HG02973 (cell line): ENCODE measurements at regions not wholly inside any gene's neighbourhood (a gene's known extent, or its start where the extent isn't known, plus 50 kb on each side); places are given as distances from the start of the nearest gene placed in this dataset.
"Not testable (repeated sequence)": the region's sequence is repeated elsewhere in the genome, so short reads cannot be mapped to it uniquely, and the experiment has no call there.

Experiments
- ATAC-seq: cut with Tn5 transposase; IDR thresholded peaks from one replicate; pipeline ENCODE4 v1.9.1; 2021; ENCODE audit warnings: moderate library complexity; ENCODE audit not compliant: unreplicated experiment

DNA sequence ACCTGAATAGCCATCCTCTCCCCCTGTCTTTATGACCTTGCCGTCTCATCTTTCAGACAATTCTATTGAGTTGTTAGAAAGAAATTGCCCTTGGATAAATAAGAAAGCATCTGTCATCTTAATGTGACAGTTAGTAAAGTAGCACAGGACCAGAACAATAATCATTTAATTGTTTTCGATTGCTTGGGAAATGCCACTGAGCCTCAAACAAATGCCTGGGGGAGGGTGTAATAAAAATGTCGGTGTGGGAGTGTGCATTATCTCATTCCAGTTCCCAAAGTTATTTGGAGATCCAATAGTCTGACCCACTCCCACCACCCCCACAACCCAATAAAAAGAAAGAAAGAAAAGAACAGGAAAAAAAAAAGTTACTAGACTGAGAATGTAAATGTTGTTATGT is 509.3 kb upstream of the LRRC7 start:
- no peak for ATAC-seq

DNA sequence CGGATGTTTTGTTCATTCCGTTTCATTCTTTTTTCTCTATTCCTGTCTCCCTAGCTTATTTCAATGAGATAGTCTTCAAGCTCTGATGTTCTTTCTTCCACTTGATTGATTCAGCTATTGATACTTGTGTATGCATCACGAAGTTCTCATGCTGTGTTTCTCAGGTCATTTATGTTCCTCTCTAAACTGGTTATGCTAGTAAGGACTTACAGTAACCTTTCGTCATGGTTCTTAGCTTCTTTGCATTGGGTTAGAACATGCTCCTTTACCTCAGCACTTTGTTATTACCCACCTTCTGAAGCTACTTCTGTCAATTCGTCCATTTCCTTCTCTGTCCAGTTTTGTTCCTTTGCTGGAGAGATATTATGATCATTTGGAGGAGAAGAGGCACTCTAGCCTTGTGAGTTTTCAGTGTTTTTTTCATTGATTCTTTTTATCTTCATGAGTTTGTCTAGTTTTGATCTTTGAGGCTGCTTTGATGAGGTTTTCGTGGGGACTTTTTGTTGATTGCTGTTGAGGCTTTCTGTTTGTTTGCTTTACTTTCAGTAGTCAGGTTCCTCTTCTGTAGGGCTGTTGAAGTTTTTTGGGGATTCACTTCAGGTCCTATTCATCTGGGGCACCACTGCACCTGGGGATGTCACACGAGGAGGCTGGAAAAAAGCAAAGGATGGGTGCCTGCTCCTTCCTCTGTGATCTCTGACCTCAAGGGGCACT is 496.9 kb upstream of the LRRC7 start:
- ATAC-seq, result no peak

DNA sequence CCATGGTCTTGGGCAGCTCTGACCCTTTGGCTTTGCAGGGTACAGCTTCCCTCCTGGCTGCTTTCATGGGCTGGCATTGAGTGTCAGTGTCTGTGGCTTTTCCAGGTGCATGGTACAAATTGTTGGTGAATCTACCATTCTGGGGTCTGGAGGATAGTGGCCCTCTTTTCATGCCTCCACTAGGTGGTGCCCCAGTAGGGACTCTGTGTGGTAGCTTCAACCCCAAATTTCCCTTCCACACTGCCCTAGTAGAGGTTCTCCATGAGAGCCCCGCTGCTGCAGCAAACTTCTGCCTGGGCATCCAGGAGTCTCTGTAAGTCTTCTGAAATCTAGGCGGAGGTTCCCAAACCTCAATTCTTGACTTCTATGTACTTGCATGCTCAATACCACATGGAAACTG is 494.5 kb upstream of the LRRC7 start:
- no peak for ATAC-seq

DNA sequence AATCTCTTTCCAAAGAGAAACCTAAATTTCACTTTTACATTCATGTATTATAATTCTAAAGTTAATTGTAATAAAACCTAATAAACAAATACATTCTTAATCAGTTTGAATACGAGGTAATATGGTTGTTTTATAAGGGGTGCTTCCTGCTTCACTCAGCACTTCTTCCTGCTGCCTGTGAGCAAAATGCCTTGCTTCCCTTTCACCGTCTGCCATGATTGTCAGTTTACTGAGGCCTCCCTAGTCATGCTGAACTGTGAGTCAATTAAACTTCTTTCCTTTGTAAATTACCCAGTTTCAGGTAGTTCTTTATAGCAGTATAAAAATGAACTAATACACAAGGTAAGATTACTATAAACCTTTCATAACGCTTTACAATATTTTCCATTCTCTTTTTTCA is 491.1 kb upstream of the LRRC7 start:
- ATAC-seq, result no peak

DNA sequence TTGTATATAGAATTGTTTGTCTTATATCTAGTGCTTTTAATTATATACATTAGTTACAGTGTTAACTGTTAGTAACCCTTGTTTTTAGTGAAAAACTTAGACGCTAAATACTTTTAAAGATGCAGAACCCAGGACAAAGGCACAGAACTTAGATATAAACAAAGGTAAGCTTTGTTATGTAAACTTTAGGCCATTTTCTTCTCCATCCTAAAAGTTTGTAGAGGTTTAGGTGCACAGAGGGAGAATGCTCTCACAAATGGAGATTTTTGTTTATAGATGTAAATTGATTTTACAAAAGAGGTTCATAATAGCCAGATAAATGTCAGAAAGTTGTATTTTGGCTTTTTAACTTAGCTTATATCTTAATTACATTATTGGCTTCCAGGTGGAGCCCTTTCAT is 490.5 kb upstream of the LRRC7 start:
- ATAC-seq, result no peak

DNA sequence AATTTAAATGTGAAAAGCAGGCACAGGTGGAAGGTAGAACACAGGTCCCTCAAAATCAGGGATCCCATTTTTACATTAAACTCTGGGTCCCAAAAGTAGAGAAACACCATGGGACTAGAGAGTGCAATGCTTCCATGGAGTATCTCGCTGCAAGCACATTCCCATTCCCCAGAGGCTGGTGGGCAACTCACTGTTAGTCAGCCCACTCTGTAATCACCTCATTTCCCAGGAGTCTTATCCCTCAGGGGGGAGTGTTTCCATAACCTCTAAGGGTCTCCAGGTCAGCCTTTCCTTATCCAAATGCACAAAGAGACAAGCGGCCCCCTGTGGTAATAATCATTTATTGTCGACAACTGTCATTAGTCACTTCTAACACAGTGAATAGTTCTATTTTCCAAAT is 490.1 kb upstream of the LRRC7 start:
- no peak for ATAC-seq

DNA sequence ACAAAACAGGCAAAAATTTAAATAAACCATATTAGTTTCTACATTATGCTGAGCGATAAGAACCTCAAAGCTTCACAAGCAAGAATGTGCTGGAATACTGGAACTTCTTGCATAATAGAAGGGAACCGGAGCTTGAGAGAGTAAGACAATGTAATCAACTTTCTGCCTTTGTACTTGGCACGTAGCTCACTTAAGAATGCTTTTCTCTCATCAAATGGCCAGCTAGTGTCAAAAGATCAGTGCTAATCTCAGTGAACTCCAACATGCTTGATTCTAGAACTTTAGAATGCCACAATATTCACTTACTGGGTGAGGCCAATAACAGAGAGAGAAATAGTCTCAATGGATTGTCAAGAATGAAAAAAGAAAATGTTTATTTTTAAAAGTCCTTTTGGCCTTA is 486.1 kb upstream of the LRRC7 start:
- no peak for ATAC-seq

DNA sequence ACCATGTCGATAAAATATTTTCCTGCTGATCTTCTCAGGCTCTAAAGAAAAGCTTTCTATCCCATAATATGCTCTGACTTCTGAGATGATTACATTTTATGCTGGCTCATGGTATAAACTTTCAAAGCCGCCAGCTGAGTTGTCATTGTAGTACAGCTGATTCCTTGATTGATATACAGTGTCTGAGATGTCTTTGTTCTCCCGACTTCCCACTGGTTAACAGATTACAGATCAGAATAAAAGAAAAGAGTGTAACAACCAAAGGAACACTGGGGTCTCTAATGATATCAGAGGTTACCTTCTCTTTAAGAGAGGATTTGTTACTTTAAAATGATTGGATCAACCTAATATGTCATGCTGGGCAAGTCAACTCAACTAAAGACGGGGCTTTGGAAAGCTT is 485.4 kb upstream of the LRRC7 start:
- ATAC-seq, result no peak

DNA sequence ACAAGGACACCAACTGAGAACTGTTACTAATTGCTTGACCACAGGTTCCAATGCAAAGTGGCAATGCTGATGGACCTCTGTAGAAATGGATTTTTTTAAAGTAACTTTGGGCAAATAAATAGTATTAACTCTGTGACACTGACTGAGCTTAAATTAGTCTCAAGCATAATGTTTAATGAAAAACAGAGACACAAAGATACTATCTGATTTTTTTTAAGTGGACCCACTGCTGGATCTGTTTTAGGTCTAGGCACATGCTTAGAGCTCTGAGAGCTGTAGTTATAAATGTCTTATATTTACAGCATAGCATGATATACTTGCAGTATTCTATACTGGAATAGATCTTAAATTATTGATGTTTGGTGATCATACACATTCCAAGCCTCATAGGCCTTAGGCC is 481.6 kb upstream of the LRRC7 start:
- ATAC-seq, result no peak

DNA sequence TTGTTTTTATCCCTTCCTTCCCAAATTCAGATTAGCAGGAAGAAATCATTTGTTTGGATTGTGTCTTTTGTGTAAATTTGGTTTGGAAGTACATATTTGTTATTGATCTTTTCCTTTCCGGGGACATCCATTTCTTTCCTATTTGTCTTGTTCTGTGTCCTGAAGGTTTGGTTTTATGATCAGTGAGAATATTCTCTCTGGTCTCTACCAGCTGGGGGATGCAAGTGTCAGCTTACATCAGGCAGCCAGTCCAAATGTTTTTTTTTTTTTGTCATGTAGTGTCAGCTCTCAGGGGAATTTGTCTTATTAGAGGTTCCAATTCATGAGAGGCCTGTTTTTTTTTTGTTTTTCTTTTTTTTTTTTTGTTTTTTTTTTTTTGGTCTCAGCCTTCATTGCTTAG is 479.2 kb upstream of the LRRC7 start:
- no peak for ATAC-seq

DNA sequence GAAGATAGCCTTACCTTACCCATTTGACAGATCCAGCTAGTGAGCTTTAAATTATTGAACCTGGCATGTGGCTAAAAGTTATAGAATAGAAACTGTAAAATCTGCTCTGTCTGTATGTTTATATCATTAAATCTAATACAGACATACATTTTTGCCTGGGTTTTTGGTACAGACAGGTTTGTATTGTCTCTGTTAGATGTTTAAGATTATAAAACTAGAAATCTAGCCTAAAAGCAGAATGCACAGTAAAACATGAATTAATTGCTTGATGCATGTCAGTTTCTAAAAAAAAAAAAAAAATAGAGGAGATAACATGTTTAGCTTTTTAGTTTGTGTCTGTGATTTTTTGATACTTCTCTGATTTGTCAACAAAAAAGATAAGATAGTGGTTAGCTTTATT is 477.6 kb upstream of the LRRC7 start:
- ATAC-seq, result no peak

DNA sequence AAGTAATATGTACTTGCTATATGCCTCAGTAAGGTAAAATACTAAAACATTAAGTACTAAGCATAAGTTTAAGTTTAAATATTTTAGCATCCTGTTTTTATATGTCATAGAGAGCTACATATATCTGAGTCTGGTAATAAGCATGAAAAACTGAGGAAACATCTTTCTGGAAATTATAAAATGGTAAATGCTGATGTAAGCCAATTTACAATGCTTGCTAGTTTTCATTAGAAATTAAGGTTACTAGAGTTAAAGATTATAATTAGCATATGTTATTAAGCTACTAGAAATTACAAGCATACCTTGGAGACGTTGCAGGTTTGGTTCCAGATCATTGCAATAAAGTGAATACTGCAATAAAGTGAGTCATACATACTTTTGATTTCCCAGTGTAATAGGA is 477.0 kb upstream of the LRRC7 start:
- no peak for ATAC-seq

DNA sequence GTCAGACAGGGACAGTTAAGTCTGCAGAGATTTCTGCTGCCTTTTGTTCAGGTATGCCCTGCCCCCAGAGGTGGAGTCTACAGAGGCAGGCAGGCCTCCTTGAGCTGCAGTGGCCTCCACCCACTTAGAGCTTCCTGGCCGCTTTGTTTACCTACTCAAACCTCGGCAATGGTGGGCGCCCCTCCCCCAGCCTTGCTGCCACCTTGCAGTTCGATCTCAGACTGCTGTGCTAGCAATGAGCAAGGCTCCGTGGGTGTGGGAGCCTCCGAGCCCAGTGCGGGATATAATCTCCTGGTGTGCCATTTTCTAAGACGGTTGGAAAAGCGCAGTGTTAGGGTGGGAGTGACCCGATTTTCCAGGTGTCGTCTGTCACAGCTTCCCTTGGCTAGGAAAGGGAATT is 465.7 kb upstream of the LRRC7 start:
- not testable (repeated sequence) for ATAC-seq

DNA sequence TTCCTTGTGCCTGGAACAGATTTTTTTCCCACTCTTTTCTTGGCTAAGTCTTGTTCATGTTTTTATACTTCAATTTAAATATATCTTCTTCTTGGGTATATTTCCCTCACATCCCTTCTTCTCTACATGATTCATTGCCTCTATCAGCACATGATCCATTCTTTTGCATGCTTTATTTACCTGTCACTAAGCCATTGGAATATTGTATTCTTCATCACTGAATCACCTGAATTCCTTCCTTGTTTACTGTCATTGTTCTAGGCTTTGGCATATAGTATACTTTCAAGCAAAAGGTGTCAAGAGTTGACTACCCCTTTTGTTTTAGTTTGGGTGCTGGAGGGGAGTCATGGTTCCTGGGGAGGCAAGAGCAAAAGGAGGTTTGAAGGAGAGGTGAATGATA is 464.5 kb upstream of the LRRC7 start:
- ATAC-seq, result no peak

DNA sequence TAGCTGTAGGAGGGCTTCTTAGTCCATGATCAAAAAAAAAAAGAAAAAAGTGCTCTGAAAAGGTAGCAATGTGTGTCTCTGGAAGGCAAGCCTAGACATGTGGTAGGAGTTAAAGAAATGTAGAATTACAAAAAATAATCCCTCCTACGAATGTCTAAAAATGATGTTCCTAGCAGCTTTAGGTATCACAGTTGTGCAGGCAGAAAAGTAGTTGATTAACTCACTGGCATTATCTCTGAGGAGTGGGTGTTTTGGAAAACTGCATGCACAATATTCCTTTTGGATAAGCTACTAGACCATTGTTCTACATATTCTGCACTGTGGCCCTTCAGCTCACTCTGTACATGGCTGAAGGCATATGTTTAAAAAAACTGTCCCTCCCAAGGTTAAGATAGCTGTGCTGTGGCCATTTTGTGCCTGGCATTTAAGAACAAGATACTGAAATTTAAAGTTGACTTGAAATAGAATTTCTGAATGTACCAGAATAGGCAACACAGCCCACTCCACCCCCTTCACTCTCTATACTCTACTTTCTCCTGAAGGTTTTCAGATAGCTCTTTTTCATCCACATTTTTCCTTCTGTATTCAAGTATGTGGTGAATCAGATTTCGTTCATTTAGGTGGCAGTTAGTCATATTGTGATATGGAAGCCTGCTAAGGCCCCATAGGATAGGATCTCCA is 463.9 kb upstream of the LRRC7 start:
- no peak for ATAC-seq

DNA sequence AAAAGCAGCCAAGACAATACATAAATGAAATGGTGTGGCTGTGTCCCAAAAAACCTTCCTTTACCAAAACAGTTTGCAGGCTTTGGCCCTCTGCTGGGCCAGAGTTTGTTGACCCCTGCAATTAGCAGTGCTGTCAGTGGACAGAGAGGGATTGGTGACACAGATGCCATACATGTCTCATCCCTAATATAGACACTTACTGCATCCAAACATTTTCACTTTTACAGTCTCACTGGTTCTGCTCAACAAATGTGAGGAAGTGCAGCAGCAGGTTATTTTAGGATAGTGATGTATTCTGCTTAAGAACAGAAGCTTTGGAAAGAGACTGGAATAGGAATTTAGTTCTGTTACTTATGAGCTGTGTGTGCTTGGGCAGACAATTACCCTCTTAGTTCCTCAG is 462.8 kb upstream of the LRRC7 start:
- ATAC-seq, result no peak

DNA sequence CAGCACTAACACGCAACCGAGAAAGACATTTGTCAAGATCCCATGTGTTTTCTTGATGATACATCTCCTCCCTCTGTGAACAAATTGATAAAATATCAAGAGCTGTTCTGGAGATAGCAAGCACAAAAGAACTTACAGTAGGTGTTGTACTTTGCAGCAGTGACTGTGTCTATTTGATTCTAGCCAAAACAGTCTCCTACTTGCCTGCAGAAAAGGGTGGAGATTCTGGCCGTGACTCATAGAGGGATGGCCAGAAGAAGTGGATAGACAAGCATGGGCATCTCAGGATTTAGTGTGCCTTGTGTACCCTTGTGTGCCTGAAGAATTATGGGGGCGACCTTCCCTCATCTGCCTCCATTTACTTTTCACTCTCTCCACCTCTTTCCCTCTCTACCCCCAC is 458.4 kb upstream of the LRRC7 start:
- ATAC-seq, result no peak

DNA sequence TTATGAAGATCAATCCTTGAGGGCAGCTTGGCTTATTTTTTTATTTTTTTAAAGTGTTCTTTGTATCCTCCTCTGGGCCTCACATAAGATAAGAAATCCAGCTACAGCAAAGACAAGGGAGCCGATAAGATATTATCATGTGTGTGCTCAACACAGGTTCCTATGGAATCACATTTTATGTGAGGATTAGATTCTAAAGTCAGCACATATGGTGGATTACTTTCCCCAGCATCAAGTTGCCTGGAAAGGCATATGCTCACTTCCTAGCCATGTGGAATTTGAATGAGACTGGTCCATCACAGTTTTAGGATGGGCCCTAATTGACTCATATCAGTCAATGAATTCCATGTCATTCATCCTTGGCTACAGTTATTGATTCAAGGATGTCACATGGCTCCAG is 456.9 kb upstream of the LRRC7 start:
- no peak for ATAC-seq

DNA sequence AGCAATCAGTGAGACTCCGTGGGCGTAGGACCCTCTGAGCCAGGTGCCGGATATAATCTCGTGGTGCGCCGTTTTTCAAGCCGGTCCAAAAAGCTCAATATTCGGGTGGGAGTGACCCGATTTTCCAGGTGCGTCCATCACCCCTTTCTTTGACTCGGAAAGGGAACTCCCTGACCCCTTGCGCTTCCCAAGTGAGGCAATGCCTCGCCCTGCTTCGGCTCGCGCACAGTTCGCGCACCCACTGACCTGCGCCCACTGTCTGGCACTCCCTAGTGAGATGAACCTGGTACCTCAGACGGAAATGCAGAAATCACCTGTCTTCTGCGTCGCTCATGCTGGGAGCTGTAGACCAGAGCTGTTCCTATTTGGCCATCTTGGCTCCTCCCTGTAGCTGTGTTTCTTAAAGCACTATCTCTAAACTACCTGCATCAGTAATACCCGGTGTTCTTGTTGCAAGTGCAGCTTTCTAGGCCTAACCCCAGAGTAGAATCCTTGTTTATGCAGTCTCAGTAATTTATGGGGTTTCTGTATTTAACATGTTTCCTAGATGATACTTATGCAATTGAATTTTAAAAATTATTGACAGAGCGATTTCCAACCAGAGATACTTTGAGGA is 447.5 kb upstream of the LRRC7 start:
- not testable (repeated sequence) for ATAC-seq

DNA sequence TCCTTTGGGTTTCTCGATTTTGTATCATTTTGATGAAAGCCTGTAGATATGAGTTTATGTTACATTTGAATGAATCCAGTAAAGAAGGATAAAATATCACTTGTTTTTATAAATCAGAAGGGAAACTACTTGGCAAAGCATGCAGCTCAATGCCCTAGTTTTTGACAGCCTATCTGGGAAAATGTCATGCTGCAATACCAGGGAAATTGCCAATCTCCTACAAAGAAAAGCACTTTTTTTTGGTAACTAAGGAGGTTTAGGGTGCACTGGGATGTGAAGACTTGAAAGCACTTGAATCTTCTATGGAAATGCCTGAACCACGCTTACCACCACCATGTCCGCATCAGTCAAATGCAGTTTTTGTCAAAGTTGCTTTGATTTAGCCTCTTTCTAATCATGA is 446.9 kb upstream of the LRRC7 start:
- ATAC-seq, result no peak

DNA sequence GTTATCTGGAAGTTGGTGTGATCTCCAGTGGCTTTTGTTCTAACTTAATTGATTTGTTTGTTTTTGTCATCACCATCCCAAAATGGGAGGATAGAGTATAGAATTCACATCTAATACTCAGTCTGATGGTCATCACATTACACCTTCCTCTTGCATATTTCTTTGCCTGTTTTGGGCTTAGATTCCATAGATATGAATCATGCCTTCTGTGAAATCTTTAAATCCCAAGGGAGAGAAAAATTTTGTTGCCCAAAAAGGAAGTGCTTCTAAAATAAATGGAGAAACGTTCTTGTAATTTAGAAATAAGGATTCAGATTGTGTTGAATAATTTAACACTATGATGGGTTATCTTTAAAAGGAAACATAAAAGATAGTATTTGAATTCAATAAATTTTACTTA is 446.0 kb upstream of the LRRC7 start:
- no peak for ATAC-seq

DNA sequence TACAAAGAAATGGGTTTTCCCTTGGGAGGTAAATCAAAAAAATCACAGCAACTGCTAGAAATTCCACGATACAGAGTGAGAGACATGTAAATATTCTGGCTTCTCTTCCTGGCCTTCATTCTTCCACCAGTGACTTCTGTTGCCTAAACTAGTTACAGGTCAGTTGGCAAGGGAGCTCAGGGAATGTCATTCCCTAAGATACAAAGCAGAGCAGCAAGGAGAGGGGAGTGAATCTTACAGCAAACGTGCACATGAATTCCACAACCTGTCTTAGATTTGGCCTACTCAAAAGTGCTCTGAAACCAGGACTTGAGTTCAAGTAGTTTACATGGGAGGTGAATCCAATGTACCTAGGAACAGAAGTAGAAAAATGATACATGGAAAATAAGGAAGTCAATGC is 445.3 kb upstream of the LRRC7 start:
- ATAC-seq, result no peak

DNA sequence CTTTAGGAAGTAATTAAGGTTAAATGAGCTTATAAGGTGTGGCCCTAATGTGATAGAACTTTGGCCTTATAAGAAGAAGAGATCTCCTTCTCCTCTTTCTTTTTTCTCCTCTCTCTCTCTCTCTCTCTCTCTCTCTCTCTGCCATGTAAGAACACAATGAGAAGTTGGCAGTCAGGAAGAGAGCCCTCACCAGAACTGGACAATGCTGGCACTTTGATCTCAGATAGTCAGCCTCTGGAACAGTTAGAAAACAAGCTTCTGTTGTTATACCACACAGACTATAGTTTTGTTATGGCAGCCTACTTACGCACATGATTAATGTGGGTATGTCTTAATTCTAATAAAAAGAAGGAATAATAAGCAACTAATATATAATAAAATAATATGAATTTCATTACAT is 444.2 kb upstream of the LRRC7 start:
- ATAC-seq, result no peak
